A673 (cell line): ENCODE measurements at regions not wholly inside any gene's neighbourhood (a gene's known extent, or its start where the extent isn't known, plus 50 kb on each side); places are given as distances from the start of the nearest gene placed in this dataset.

Source experiments
- BruUV-seq: library from RNA; stranded (reverse); fragments of 400-500 nt; replicated peaks from 2 replicates; lab custom pipeline; 2021; lab: Mats Ljungman, UMichigan
- CTCF ChIA-PET: fragments of 300-600 bp; sonication (Branson Sonifier 250); formaldehyde crosslinking; loops from one replicate; lab custom pipeline; 2022; ENCODE audit warnings: antibody characterized with exemption; lab: Charles Lee
- POLR2A ChIA-PET: fragments of 300-600 bp; sonication (Branson Sonifier 250); formaldehyde crosslinking; loops from one replicate; lab custom pipeline; 2022; ENCODE audit warnings: antibody characterized with exemption; ENCODE audit not compliant: low non-redundant PET; lab: Charles Lee
- DNase-seq: peaks from one replicate; pipeline ENCODE4 v3.0.0-alpha.2; 2015; ENCODE audit warnings: low spot score
- H3K27ac ChIP-seq: fragments of 200-600 bp; sonication (generic); 2 replicates; pipeline ENCODE4 v1.5.1; 2016; ENCODE audit warnings: mixed run types, low read depth, mild to moderate bottlenecking, mixed read lengths, antibody characterized with exemption, low read length; ENCODE audit not compliant: poor library complexity, severe bottlenecking
- H3K27me3 ChIP-seq: fragments of 200-600 bp; sonication (generic); replicated peaks from 2 replicates; pipeline ENCODE4 v1.6.1; 2017; ENCODE audit warnings: mixed run types, low read depth, mild to moderate bottlenecking, mixed read lengths, antibody characterized with exemption, low read length; ENCODE audit not compliant: insufficient read depth, poor library complexity
- H3K36me3 ChIP-seq: fragments of 200-600 bp; sonication (generic); 2 replicates; pipeline ENCODE4 v1.6.1; 2016; ENCODE audit warnings: mixed run types, mild to moderate bottlenecking, mixed read lengths, antibody characterized with exemption, low read length; ENCODE audit not compliant: insufficient read depth, poor library complexity, severe bottlenecking
- H3K4me1 ChIP-seq: fragments of 200-600 bp; sonication (generic); 2 replicates; pipeline ENCODE4 v1.6.1; 2017; ENCODE audit warnings: mixed run types, mild to moderate bottlenecking, mixed read lengths, antibody characterized with exemption, low read length; ENCODE audit not compliant: insufficient read depth, poor library complexity, severe bottlenecking
- H3K4me3 ChIP-seq: fragments of 200-600 bp; sonication (generic); 2 replicates; pipeline ENCODE4 v1.5.1; 2016; ENCODE audit warnings: low read depth, mixed run types, mild to moderate bottlenecking, mixed read lengths, low read length; ENCODE audit not compliant: poor library complexity, severe bottlenecking
- H3K9me3 ChIP-seq: fragments of 200-600 bp; sonication (generic); 2 replicates; pipeline ENCODE4 v1.6.1; 2016; ENCODE audit warnings: mixed run types, low read depth, mild to moderate bottlenecking, mixed read lengths, antibody characterized with exemption, low read length; ENCODE audit not compliant: poor library complexity, severe bottlenecking
- EZH2 ChIP-seq: fragments of 200-600 bp; sonication (generic); IDR thresholded peaks from 2 replicates; pipeline ENCODE4 v1.6.1; 2017; ENCODE audit warnings: borderline replicate concordance, low read depth, mild to moderate bottlenecking, mixed read lengths, antibody characterized with exemption, low read length; ENCODE audit not compliant: poor library complexity, severe bottlenecking
- intact Hi-C: fragments of 100-400 bp; cut with micrococcal nuclease; formaldehyde crosslinking; loops from one replicate; pipeline ENCODE4 v1.10.0; 2022; ENCODE audit not compliant: unreplicated experiment
- TF ChIP-seq, protein P1 (sequence below): fragments of 300-800, 200-600 bp; sonication (generic); conservative IDR thresholded peaks from 2 replicates; pipeline ENCODE4 v1.5.1; 2017; ENCODE audit warnings: low read depth, mild to moderate bottlenecking, antibody characterized with exemption, low read length, moderate library complexity, mixed read lengths

DNA sequence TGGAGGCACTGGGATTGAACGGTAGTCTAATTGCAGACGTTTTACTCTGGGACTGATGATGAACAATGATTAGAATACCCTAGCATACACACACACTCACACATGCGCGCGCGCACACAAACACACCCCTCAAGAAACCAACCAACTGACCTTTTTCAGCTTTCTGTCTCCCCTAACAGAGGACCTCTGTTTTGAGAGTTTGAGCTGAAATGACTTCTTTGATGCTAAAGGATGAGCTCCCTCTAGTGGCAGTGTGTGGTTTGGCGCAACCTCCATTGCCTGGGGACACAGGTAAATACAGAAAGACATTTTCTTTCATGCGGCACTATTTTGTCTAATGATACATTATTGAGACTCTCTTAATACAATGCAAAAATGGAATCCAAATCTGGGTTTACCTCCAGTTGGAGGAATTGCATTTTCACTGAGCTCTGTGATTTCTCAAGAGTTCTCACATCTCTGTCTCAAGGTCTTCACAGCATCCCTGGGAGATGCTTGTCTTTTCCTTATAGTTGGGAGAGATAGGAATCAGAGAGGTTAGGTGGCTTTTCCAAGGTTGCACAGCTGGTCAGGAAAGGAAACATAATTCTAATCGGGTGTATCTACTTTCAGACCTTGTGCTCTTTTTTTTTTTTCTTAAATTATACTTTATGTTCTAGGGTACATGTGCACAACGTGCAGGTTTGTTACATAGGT lies 187.5 kb downstream of the TMEM38B start:
- Histone ChIP-seq H3K9me3 (no peaks in the 10 kb centered on the region), H3K27me3 (no peaks in the 10 kb centered on the region), H3K4me1 (no peaks in the 10 kb centered on the region), H3K36me3 (no peaks in the 10 kb centered on the region), H3K27ac (no peak overlapping the region), H3K4me3 (no peak overlapping the region)
- ChIA-PET CTCF (interaction anchor here (0.6 to 1.0 kb wide), 2 partner anchors 40 to 1260 kb away, joined by 3 to 9 read pairs; no protein-coding TSS in a partner anchor), POLR2A (no interaction called here)
- DNase-seq: peak; percentile 70
- TF ChIP-seq EZH2: no peak
- TF ChIP-seq, protein P1, sequence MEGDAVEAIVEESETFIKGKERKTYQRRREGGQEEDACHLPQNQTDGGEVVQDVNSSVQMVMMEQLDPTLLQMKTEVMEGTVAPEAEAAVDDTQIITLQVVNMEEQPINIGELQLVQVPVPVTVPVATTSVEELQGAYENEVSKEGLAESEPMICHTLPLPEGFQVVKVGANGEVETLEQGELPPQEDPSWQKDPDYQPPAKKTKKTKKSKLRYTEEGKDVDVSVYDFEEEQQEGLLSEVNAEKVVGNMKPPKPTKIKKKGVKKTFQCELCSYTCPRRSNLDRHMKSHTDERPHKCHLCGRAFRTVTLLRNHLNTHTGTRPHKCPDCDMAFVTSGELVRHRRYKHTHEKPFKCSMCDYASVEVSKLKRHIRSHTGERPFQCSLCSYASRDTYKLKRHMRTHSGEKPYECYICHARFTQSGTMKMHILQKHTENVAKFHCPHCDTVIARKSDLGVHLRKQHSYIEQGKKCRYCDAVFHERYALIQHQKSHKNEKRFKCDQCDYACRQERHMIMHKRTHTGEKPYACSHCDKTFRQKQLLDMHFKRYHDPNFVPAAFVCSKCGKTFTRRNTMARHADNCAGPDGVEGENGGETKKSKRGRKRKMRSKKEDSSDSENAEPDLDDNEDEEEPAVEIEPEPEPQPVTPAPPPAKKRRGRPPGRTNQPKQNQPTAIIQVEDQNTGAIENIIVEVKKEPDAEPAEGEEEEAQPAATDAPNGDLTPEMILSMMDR: peak; percentile 91
- BruUV-seq: no TSS peak
- intact Hi-C loops: loop anchor here (1.0 to 5.0 kb wide), 2 partner anchors 40 to 275 kb away; no protein-coding TSS in a partner anchor

DNA sequence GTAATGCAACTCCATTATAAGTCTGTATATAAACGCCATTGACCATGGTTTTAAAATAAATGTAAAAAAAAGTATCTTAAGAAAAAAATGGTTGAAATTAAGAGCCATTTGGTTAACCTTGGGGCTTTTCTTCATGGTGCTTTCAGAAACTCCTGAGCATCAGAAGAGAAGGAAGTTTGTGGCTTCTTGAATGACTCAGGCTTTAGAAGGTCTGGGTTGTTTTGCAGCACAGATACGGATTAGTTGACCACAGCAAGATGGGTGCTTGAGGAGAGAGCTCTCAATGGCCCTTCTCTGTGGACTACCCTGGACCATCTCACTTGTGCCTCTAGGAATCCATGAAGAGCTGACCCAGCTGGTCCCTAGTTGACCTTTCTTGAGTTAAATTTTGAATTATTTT lies 189.5 kb downstream of the TMEM38B start:
- TF ChIP-seq EZH2: no peak
- TF ChIP-seq, protein P1: no peak
- no peaks in the 10 kb centered on the region for H3K36me3 ChIP-seq
- H3K27ac ChIP-seq: no peak overlapping the region
- no peaks in the 10 kb centered on the region for H3K4me1 ChIP-seq
- intact Hi-C loops: loop anchor here (5.0 kb wide), 1 partner anchor 277 kb away; no protein-coding TSS in a partner anchor
- DNase-seq: no peak
- no TSS peak for BruUV-seq
- CTCF ChIA-PET: no interaction called here
- POLR2A ChIA-PET: no interaction called here
- H3K9me3 ChIP-seq: no peaks in the 10 kb centered on the region
- no peak overlapping the region for H3K4me3 ChIP-seq
- H3K27me3 ChIP-seq: no peaks in the 10 kb centered on the region

GRCh38 chr9:105884416-105884815 lies 190.1 kb downstream of the TMEM38B start:
- TF ChIP-seq EZH2: no peak
- TF ChIP-seq, protein P1: no peak
- DNase-seq: no peak
- no peak overlapping the region for H3K27ac ChIP-seq
- H3K36me3 ChIP-seq: no peaks in the 10 kb centered on the region
- POLR2A ChIA-PET: no interaction called here
- H3K27me3 ChIP-seq: no peaks in the 10 kb centered on the region
- no peak overlapping the region for H3K4me3 ChIP-seq
- no peaks in the 10 kb centered on the region for H3K9me3 ChIP-seq
- intact Hi-C loops: loop anchor here (5.0 kb wide), 1 partner anchor 277 kb away; no protein-coding TSS in a partner anchor
- BruUV-seq: no TSS peak
- no peaks in the 10 kb centered on the region for H3K4me1 ChIP-seq
- CTCF ChIA-PET: no interaction called here
